Activated naive CD4-positive, alpha-beta T cell treated with anti-CD3 and anti-CD28 coated beads, Interleukin-2, amount 50 U/mL, for 16 hours (primary cell): ENCODE measurements at regions not wholly inside any gene's neighbourhood (a gene's known extent, or its start where the extent isn't known, plus 50 kb on each side); places are given as distances from the start of the nearest gene placed in this dataset.
A peak's percentile ranks its signal among the peaks of the same experiment; 100 is the strongest.
"Not testable (repeated sequence)": the region's sequence is repeated elsewhere in the genome, so short reads cannot be mapped to it uniquely, and the experiment has no call there.

ENCODE experiments used
- DNase-seq: peaks from one replicate; pipeline ENCODE4 v3.0.0-alpha.2; 2020

GRCh38 chr12:46084666-46085631, 94.6 kb upstream of the SCAF11 start:
- DNase-seq = no peak

- DNase-seq = no peak
Observed at GRCh38 chr12:46082490-46083200, 92.3 kb upstream of the SCAF11 start.

- no peak for DNase-seq
Observed at GRCh38 chr12:46073321-46073720, 82.9 kb upstream of the SCAF11 start.

- peak; percentile 65 for DNase-seq
Observed at GRCh38 chr12:46071769-46072624, 81.6 kb upstream of the SCAF11 start.

- DNase-seq = no peak
Observed at GRCh38 chr12:46071335-46071734, 81.0 kb upstream of the SCAF11 start.

GRCh38 chr12:46067094-46067493, 76.7 kb upstream of the SCAF11 start:
- DNase-seq = no peak

GRCh38 chr12:46065412-46066166, 75.2 kb upstream of the SCAF11 start:
- DNase-seq = no peak

- no peak for DNase-seq
Observed at GRCh38 chr12:46064548-46064947, 74.2 kb upstream of the SCAF11 start.

- DNase-seq = not testable (repeated sequence)
Observed at GRCh38 chr12:46058697-46059096, 68.3 kb upstream of the SCAF11 start.

GRCh38 chr12:46050805-46051204, 60.4 kb upstream of the SCAF11 start:
- no peak for DNase-seq

- DNase-seq = no peak
Observed at GRCh38 chr12:46049665-46050064, 59.3 kb upstream of the SCAF11 start.

GRCh38 chr12:46046436-46046835, 56.1 kb upstream of the SCAF11 start:
- no peak for DNase-seq

GRCh38 chr12:46043972-46044520, 53.7 kb upstream of the SCAF11 start:
- no peak for DNase-seq
